ENCODE measurements at regions not wholly inside any gene's neighbourhood (a gene's known extent, or its start where the extent isn't known, plus 50 kb on each side); places are given as distances from the start of the nearest gene placed in this dataset.

- no peak overlapping the region for H2BK120ac ChIP-seq (ENCODE audit: low read depth, low read length)
These were observed 88.1 kb upstream of the TGFBR2 start for GRCh38 chr3:30518181-30518864.

More at GRCh38 chr3:30518181-30518864, 88.1 kb upstream of the TGFBR2 start:
- ATAC-seq (ENCODE audit: low read depth) (no peak), DNase-seq (peak; percentile 39)
- no peak overlapping the region for H2AK5ac ChIP-seq (ENCODE audit: low read depth, low read length)
- H3K18ac ChIP-seq (ENCODE audit: low read depth, low read length) = no peak overlapping the region
- H2AFZ ChIP-seq (replicated peaks; ENCODE audit: low read length, poor library complexity) = no peak overlapping the region
- H3K23ac ChIP-seq (ENCODE audit: low read depth, low read length) = no peak overlapping the region
- no peak overlapping the region for H3K4me3 ChIP-seq (ENCODE audit: insufficient read depth, low read depth, low read length)
- no peak overlapping the region for H4K91ac ChIP-seq (ENCODE audit: insufficient read depth, low read depth, low read length)
- no peak overlapping the region for H3K14ac ChIP-seq (replicated peaks; ENCODE audit: low read depth, low read length)
- no peaks in the 10 kb centered on the region for H4K20me1 ChIP-seq (ENCODE audit: insufficient read depth, low read length)
- H3K9ac ChIP-seq (ENCODE audit: low read depth, low read length) = no peak overlapping the region
- H3K27ac ChIP-seq (ENCODE audit: insufficient read depth, low read length) = no peak overlapping the region
- H4K5ac ChIP-seq (ENCODE audit: low read depth, low read length) = no peak overlapping the region
- H4K8ac ChIP-seq (ENCODE audit: low read depth in 2 of 2, low read length in 2 of 2) = no peak overlapping the region
- H3K4ac ChIP-seq (ENCODE audit: low read depth, low read length) = no peak overlapping the region
- H3K9me3 ChIP-seq (ENCODE audit: control insufficient read depth, insufficient read depth, low read length) = no peaks in the 10 kb centered on the region
- no peak overlapping the region for H3K4me2 ChIP-seq (ENCODE audit: low read depth, low read length)
- TF ChIP-seq RCOR1 (IDR thresholded peaks at IDR 0.05; ENCODE audit: insufficient replicate concordance, low read length) = no peak
- TF ChIP-seq SMC3 (IDR thresholded peaks at IDR 0.05; ENCODE audit: low read depth, low read length) = no peak
- TF ChIP-seq FOS (IDR thresholded peaks at IDR 0.05; ENCODE audit: low read depth, low read length) = no peak
- TF ChIP-seq RFX5 (IDR thresholded peaks at IDR 0.05; ENCODE audit: low read depth, low read length) = no peak
- TF ChIP-seq NFE2L2 (IDR thresholded peaks at IDR 0.05; ENCODE audit: low read depth, low read length) = no peak
- TF ChIP-seq ELK1 (IDR thresholded peaks at IDR 0.05; ENCODE audit: borderline replicate concordance, low read depth, low read length) = no peak
- TF ChIP-seq CEBPB (IDR thresholded peaks at IDR 0.05; ENCODE audit: low read depth, low read length) = no peak
- TF ChIP-seq, protein P1, sequence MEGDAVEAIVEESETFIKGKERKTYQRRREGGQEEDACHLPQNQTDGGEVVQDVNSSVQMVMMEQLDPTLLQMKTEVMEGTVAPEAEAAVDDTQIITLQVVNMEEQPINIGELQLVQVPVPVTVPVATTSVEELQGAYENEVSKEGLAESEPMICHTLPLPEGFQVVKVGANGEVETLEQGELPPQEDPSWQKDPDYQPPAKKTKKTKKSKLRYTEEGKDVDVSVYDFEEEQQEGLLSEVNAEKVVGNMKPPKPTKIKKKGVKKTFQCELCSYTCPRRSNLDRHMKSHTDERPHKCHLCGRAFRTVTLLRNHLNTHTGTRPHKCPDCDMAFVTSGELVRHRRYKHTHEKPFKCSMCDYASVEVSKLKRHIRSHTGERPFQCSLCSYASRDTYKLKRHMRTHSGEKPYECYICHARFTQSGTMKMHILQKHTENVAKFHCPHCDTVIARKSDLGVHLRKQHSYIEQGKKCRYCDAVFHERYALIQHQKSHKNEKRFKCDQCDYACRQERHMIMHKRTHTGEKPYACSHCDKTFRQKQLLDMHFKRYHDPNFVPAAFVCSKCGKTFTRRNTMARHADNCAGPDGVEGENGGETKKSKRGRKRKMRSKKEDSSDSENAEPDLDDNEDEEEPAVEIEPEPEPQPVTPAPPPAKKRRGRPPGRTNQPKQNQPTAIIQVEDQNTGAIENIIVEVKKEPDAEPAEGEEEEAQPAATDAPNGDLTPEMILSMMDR (conservative IDR thresholded peaks at IDR 0.05; ENCODE audit: low read depth, low read length) = no peak
- TF ChIP-seq BHLHE40 (IDR thresholded peaks at IDR 0.05; ENCODE audit: low read depth, low read length) = no peak
- no peak for TF ChIP-seq CHD1 (IDR thresholded peaks at IDR 0.05; ENCODE audit: low read depth, low read length)
- TF ChIP-seq MXI1 (IDR thresholded peaks at IDR 0.05; ENCODE audit: borderline replicate concordance, low read depth, low read length) = no peak
- no TSS peak for BruUV-seq (replicated peaks)
- no peak overlapping the region for H2BK20ac ChIP-seq (ENCODE audit: low read depth, low read length)
- WGBS, 2 experiments (ENCODE audit: extremely low coverage in 2 of 2, insufficient read length in 1 of 2) = no CpG with 5 or more reads among the region's 4 CpGs
- H3K9me1 ChIP-seq (ENCODE audit: insufficient read depth, low read length) = 0 out of 2 replicates have a peak, but pooled peaks cover 3% of the 10 kb centered on the region
- no peaks in the 10 kb centered on the region for H3K79me1 ChIP-seq (ENCODE audit: low read depth in 1 of 2, low read length in 2 of 2)
- H2AK9ac ChIP-seq (replicated peaks; ENCODE audit: low read depth, low read length, poor library complexity) = no peak overlapping the region
- ChIA-PET POLR2A (ENCODE audit: unreplicated experiment) (no interaction called here), CTCF (no interaction called here)
- dilution Hi-C loops (cut with HindIII; ENCODE audit: low sequenced_read_pairs, unreplicated experiment) = no loop called here
- no peaks in the 10 kb centered on the region for H3K27me3 ChIP-seq (ENCODE audit: control insufficient read depth, insufficient read depth, low read length)
- intact Hi-C loops (cut with micrococcal nuclease) = no loop called here
- peaks cover 2% of the 10 kb centered on the region for H3K4me1 ChIP-seq (ENCODE audit: control insufficient read depth, insufficient read depth, low read length)
- H2BK15ac ChIP-seq (ENCODE audit: low read depth, low read length) = 0 out of 3 replicates have a peak overlapping the region, but pooled peaks have one; percentile 8
- in situ Hi-C loops (cut with MboI; ENCODE audit: low sequenced_read_pairs) = no loop called here
- H3K36me3 ChIP-seq (ENCODE audit: control insufficient read depth, insufficient read depth, low read length) = no peaks in the 10 kb centered on the region
- H3K56ac ChIP-seq (ENCODE audit: extremely low read depth, insufficient read depth, low read length) = no peak overlapping the region
- H2BK5ac ChIP-seq (ENCODE audit: low read depth, low read length, poor library complexity, severe bottlenecking) = no peak overlapping the region

Measured in IMR-90 (cell line).